Large intestine (tissue), 3 donors: ENCODE measurements at regions not wholly inside any gene's neighbourhood (a gene's known extent, or its start where the extent isn't known, plus 50 kb on each side); places are given as distances from the start of the nearest gene placed in this dataset.

Source experiments
- DNase-seq, 2 donors: peaks; one replicate each; pipeline versions ENCODE4 v3.0.0 to v3.0.0-alpha.2; 2013
- H3K27ac ChIP-seq: one replicate; pipeline ENCODE4 v1.5.1; 2013; ENCODE audit warnings: low read length
- H3K27me3 ChIP-seq: 2 replicates; pipeline ENCODE4 v1.6.1; 2013; ENCODE audit warnings: low read length; ENCODE audit not compliant: control insufficient read depth, insufficient read depth
- H3K36me3 ChIP-seq: 2 replicates; pipeline ENCODE4 v1.6.1; 2013; ENCODE audit warnings: low read length; ENCODE audit not compliant: control insufficient read depth, insufficient read depth
- H3K4me1 ChIP-seq: one replicate; pipeline ENCODE4 v1.6.1; 2013; ENCODE audit warnings: low read length; ENCODE audit not compliant: control insufficient read depth, insufficient read depth
- H3K4me3 ChIP-seq: one replicate; pipeline ENCODE4 v1.5.1; 2013; ENCODE audit warnings: low read length
- H3K9me3 ChIP-seq: one replicate; pipeline ENCODE4 v1.6.1; 2013; ENCODE audit warnings: mild to moderate bottlenecking, low read depth, low read length, moderate library complexity; ENCODE audit not compliant: control insufficient read depth
- WGBS: methylation state at CpG from one replicate; pipeline ENCODE4 v1.1.5; 2013; ENCODE audit warnings: low lambda C conversion rate; ENCODE audit not compliant: insufficient coverage; 5-methylcytosine and 5-hydroxymethylcytosine counted together

GRCh38 chr13:74847966-74848365 is 634.0 kb downstream of the TBC1D4 start:
- H3K4me1 ChIP-seq, result no peaks in the 10 kb centered on the region
- H3K27ac ChIP-seq, result no peak overlapping the region
- no peak for DNase-seq
- H3K36me3 ChIP-seq, result no peaks in the 10 kb centered on the region
- no CpG with 5 or more reads among the region's 1 CpG for WGBS
- no peaks in the 10 kb centered on the region for H3K27me3 ChIP-seq
- H3K9me3 ChIP-seq, result no peaks in the 10 kb centered on the region
- H3K4me3 ChIP-seq, result no peak overlapping the region

- H3K27ac ChIP-seq, result no peak overlapping the region
- H3K27me3 ChIP-seq, result no peaks in the 10 kb centered on the region
- no peaks in the 10 kb centered on the region for H3K36me3 ChIP-seq
- no peak for DNase-seq
- H3K4me1 ChIP-seq, result no peaks in the 10 kb centered on the region
- no peak overlapping the region for H3K4me3 ChIP-seq
- H3K9me3 ChIP-seq, result no peaks in the 10 kb centered on the region
Measured at GRCh38 chr13:74845806-74846205, 636.2 kb downstream of the TBC1D4 start.

GRCh38 chr13:74841651-74842050 is 640.3 kb downstream of the TBC1D4 start:
- no peak for DNase-seq
- no peaks in the 10 kb centered on the region for H3K36me3 ChIP-seq
- no peaks in the 10 kb centered on the region for H3K27me3 ChIP-seq
- no peaks in the 10 kb centered on the region for H3K9me3 ChIP-seq
- no peak overlapping the region for H3K27ac ChIP-seq
- WGBS, result no CpG with 5 or more reads among the region's 4 CpGs
- no peak overlapping the region for H3K4me3 ChIP-seq
- H3K4me1 ChIP-seq, result no peaks in the 10 kb centered on the region

DNA sequence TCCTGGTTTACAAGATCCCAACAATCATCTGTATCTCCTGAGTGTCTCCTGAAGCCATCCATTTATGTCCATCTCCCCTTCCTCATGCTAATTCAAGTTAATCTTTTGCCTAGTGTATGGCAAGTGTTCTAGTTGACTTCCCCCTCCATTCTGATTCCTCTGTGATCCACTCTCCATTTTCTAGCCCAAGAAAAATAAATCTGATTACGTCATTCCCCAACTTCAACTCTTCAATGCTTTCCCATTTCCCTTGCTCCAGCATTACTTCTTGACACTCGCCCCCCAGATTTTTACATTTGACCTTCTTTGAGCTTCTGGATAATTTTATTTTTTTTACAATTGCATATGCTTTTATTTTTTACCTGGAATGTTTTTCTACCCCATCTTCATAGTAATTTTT is 640.8 kb downstream of the TBC1D4 start:
- no peaks in the 10 kb centered on the region for H3K4me1 ChIP-seq
- H3K36me3 ChIP-seq, result no peaks in the 10 kb centered on the region
- no peaks in the 10 kb centered on the region for H3K9me3 ChIP-seq
- no peak overlapping the region for H3K27ac ChIP-seq
- WGBS, result 96% methylated on average over 2 of the region's 2 CpGs
- DNase-seq, result no peak
- no peak overlapping the region for H3K4me3 ChIP-seq
- H3K27me3 ChIP-seq, result no peaks in the 10 kb centered on the region

DNA sequence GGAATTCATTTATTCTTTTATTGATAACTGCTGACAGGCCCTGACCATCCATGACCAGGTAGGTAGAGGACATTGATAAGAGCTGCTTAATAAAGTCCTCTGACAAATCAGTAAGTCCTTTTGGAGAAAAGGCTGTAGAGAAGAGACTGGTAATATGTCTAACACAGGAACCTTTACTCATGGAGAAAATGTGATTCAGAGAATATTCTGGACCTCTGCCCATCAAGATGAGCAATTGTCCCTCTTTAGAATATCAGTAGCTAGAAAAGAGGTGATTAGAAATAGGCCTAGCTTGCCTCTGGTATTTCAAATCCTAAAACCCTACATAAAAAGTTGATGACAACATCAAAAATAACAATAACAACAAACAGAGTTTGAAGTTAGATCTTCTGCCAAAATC is 642.3 kb downstream of the TBC1D4 start:
- no peak overlapping the region for H3K4me3 ChIP-seq
- H3K4me1 ChIP-seq, result no peaks in the 10 kb centered on the region
- H3K27ac ChIP-seq, result no peak overlapping the region
- DNase-seq, result no peak
- H3K36me3 ChIP-seq, result no peaks in the 10 kb centered on the region
- H3K9me3 ChIP-seq, result no peaks in the 10 kb centered on the region
- no peaks in the 10 kb centered on the region for H3K27me3 ChIP-seq

DNA sequence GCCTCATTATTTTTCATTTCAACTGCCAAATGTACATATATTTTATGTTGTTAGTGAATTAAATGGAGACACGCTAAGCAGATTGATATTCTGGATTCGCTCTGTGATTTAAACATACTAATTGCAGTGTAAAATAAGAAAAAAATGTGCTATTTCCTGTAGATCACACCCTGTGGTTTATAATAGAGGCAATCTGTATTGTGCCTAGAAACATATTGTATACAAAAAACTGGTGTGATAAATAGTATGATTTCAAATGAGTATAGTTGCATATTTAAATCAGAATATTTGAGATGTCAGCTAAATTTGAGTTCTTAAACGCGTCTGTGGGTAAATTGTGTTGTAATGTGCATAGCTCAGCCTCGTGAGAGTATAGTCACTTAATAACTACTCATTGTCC is 643.9 kb downstream of the TBC1D4 start:
- no peaks in the 10 kb centered on the region for H3K9me3 ChIP-seq
- no peaks in the 10 kb centered on the region for H3K36me3 ChIP-seq
- H3K4me3 ChIP-seq, result no peak overlapping the region
- WGBS, result 100% methylated on average over 1 of the region's 5 CpGs
- no peaks in the 10 kb centered on the region for H3K4me1 ChIP-seq
- no peak overlapping the region for H3K27ac ChIP-seq
- no peaks in the 10 kb centered on the region for H3K27me3 ChIP-seq
- DNase-seq, result no peak

DNA sequence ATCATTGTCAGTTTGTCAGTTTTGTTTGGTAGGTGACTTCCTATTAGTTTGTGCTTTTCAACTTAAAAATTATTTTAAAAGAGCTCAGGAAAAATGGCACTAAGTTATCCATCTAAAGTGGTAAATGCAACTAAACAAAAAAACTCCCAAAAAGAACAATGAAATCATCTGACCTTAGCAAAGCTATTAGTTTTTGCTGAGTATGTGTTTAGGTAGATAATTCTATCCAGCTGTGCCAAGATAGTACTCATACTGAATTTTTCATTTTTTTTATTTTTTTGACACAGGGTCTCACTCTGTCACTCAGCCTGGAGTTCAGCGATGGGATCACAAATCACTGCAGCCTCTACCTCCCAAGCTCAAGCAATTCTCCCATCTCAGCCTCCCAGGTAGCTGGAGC is 645.3 kb downstream of the TBC1D4 start:
- Histone ChIP-seq H3K27me3 (no peaks in the 10 kb centered on the region), H3K4me1 (no peaks in the 10 kb centered on the region), H3K9me3 (no peaks in the 10 kb centered on the region), H3K4me3 (no peak overlapping the region), H3K36me3 (no peaks in the 10 kb centered on the region), H3K27ac (no peak overlapping the region)
- no CpG with 5 or more reads among the region's 1 CpG for WGBS
- no peak for DNase-seq

- no peaks in the 10 kb centered on the region for H3K9me3 ChIP-seq
- no peaks in the 10 kb centered on the region for H3K27me3 ChIP-seq
- no peaks in the 10 kb centered on the region for H3K4me1 ChIP-seq
- DNase-seq, result no peak
- H3K27ac ChIP-seq, result no peak overlapping the region
- no CpG with 5 or more reads among the region's 1 CpG for WGBS
- H3K36me3 ChIP-seq, result no peaks in the 10 kb centered on the region
- H3K4me3 ChIP-seq, result no peak overlapping the region
Measured at GRCh38 chr13:74835579-74835978, 646.4 kb downstream of the TBC1D4 start.

DNA sequence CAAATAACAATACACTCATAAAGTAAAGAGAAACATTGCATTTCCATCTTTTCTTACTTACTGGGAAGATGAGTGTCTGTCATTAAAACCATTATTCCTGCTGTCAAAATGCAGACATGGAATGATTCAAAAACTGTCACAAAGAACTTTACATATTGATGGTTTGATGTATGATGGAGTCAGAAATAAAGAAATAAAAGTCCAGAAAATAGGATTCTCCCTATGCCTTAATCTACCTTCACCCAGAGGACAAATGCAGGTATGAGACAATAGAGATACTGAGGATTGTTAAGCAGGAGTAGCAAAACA is 656.1 kb downstream of the TBC1D4 start:
- no peaks in the 10 kb centered on the region for H3K27me3 ChIP-seq
- H3K4me1 ChIP-seq, result no peaks in the 10 kb centered on the region
- H3K27ac ChIP-seq, result no peak overlapping the region
- no peak overlapping the region for H3K4me3 ChIP-seq
- DNase-seq, result no peak
- H3K9me3 ChIP-seq, result no peaks in the 10 kb centered on the region
- no peaks in the 10 kb centered on the region for H3K36me3 ChIP-seq

GRCh38 chr13:74825152-74825937 is 656.6 kb downstream of the TBC1D4 start:
- no peak overlapping the region for H3K4me3 ChIP-seq
- no peaks in the 10 kb centered on the region for H3K36me3 ChIP-seq
- H3K4me1 ChIP-seq, result no peaks in the 10 kb centered on the region
- DNase-seq, result no peak
- no peaks in the 10 kb centered on the region for H3K27me3 ChIP-seq
- no CpG with 5 or more reads among the region's 2 CpGs for WGBS
- no peak overlapping the region for H3K27ac ChIP-seq
- no peaks in the 10 kb centered on the region for H3K9me3 ChIP-seq

DNA sequence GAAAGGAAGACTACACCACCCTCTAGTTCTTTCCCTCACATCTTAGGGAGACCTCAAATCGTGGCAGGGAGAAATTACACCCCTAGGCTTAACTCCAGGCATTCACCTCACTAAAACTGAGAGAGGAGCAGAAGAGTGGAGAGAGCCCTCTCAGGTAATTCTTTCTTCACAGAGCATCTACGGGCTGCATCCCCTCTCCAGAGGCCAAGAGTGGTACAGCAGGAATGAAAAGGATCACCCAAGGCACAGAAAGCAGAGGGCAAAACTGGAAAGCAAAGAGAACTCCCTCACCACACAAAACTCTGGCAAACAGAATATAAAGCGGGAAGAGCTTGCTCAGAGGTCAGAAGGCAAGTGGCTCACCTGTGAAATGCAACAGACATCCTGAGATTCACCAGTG is 661.2 kb downstream of the TBC1D4 start:
- Histone ChIP-seq H3K9me3 (no peaks in the 10 kb centered on the region), H3K4me3 (no peak overlapping the region), H3K27ac (no peak overlapping the region), H3K27me3 (no peaks in the 10 kb centered on the region), H3K4me1 (no peaks in the 10 kb centered on the region), H3K36me3 (no peaks in the 10 kb centered on the region)
- WGBS, result 50% methylated on average over 1 of the region's 3 CpGs
- no peak for DNase-seq
